PFSK-1 (cell line): ENCODE measurements at regions not wholly inside any gene's neighbourhood (a gene's known extent, or its start where the extent isn't known, plus 50 kb on each side); places are given as distances from the start of the nearest gene placed in this dataset.

ENCODE experiments used
- FOXP2 ChIP-seq: optimal IDR thresholded peaks from 2 replicates; pipeline ENCODE3; 2011; ENCODE audit warnings: borderline replicate concordance, control low read depth, inconsistent platforms; ENCODE audit not compliant: insufficient read depth; ENCODE audit errors: extremely low read length, extremely low read depth
- POLR2AphosphoS5 ChIP-seq: IDR thresholded peaks from 2 replicates; pipeline ENCODE4 v1.6.1; 2012; ENCODE audit warnings: low read depth, mild to moderate bottlenecking, control low read depth, low read length, moderate library complexity
- REST ChIP-seq, 2 experiments: IDR thresholded peaks; 2 replicates each; pipeline versions ENCODE4 v1.6.1 to v1.8.0; 2011 to 2012; ENCODE audit warnings: low read depth in 2 of 2, low read length in 2 of 2, control low read depth in 1 of 2, inconsistent platforms in 1 of 2, mild to moderate bottlenecking in 1 of 2, moderate library complexity in 1 of 2; ENCODE audit not compliant: insufficient read depth in 1 of 2
- SIN3A ChIP-seq: IDR thresholded peaks from 2 replicates; pipeline ENCODE4 v1.6.1; 2012; ENCODE audit warnings: mild to moderate bottlenecking, low read length, moderate library complexity, borderline replicate concordance; ENCODE audit not compliant: insufficient read depth
- TAF1 ChIP-seq: IDR thresholded peaks from 2 replicates; pipeline ENCODE4 v1.6.1; 2012; ENCODE audit warnings: low read length, control low read depth, borderline replicate concordance; ENCODE audit not compliant: insufficient read depth

- TF ChIP-seq FOXP2 (no peak), REST (IDR thresholded peaks at IDR 0.05; ENCODE audit: insufficient read depth in 1 of 2, low read depth in 2 of 2, low read length in 2 of 2) (no peak), TAF1 (no peak), SIN3A (no peak), POLR2AphosphoS5 (no peak)
Measured at GRCh38 chr5:173696216-173696615, 79.8 kb upstream of the BOD1 start.

GRCh38 chr5:173697931-173698579 lies 81.6 kb upstream of the BOD1 start:
- TF ChIP-seq FOXP2 (no peak), POLR2AphosphoS5 (no peak), TAF1 (no peak), REST (IDR thresholded peaks at IDR 0.05; ENCODE audit: insufficient read depth in 1 of 2, low read depth in 2 of 2, low read length in 2 of 2) (no peak), SIN3A (no peak)

- no peak for TF ChIP-seq REST (IDR thresholded peaks at IDR 0.05; ENCODE audit: insufficient read depth in 1 of 2, low read depth in 2 of 2, low read length in 2 of 2)
- no peak for TF ChIP-seq FOXP2
- TF ChIP-seq POLR2AphosphoS5, result no peak
- no peak for TF ChIP-seq TAF1
- no peak for TF ChIP-seq SIN3A
Measured at GRCh38 chr5:173699966-173700365, 83.5 kb upstream of the BOD1 start.

GRCh38 chr5:173703466-173703865 lies 87.0 kb upstream of the BOD1 start:
- TF ChIP-seq SIN3A, result no peak
- TF ChIP-seq REST (IDR thresholded peaks at IDR 0.05; ENCODE audit: insufficient read depth in 1 of 2, low read depth in 2 of 2, low read length in 2 of 2), result no peak
- TF ChIP-seq POLR2AphosphoS5, result no peak
- TF ChIP-seq FOXP2, result no peak
- TF ChIP-seq TAF1, result no peak
